GM18861 (cell line): ENCODE measurements at regions not wholly inside any gene's neighbourhood (a gene's known extent, or its start where the extent isn't known, plus 50 kb on each side); places are given as distances from the start of the nearest gene placed in this dataset.
"Not testable (repeated sequence)": the region's sequence is repeated elsewhere in the genome, so short reads cannot be mapped to it uniquely, and the experiment has no call there.

Source experiments
- ATAC-seq: cut with Tn5 transposase; IDR thresholded peaks from one replicate; pipeline ENCODE4 v1.9.1; 2021; ENCODE audit not compliant: unreplicated experiment

GRCh38 chr20:53872561-53873229, 197.7 kb downstream of the BCAS1 start:
- peak; percentile 36 for ATAC-seq

GRCh38 chr20:53872081-53872541, 198.3 kb downstream of the BCAS1 start:
- ATAC-seq, result no peak

- no peak for ATAC-seq
These were observed 198.9 kb downstream of the BCAS1 start for GRCh38 chr20:53871541-53871940.

- ATAC-seq, result no peak
These were observed 199.7 kb downstream of the BCAS1 start for GRCh38 chr20:53870426-53871315.

GRCh38 chr20:53869466-53870258, 200.7 kb downstream of the BCAS1 start:
- peak; percentile 52 for ATAC-seq

- no peak for ATAC-seq
These were observed 202.5 kb downstream of the BCAS1 start for GRCh38 chr20:53867741-53868351.

GRCh38 chr20:53866794-53867740, 203.3 kb downstream of the BCAS1 start:
- ATAC-seq, result peak; percentile 41

- no peak for ATAC-seq
These were observed 204.2 kb downstream of the BCAS1 start for GRCh38 chr20:53865901-53866793.

GRCh38 chr20:53864765-53865683, 205.4 kb downstream of the BCAS1 start:
- not testable (repeated sequence) for ATAC-seq

GRCh38 chr20:53863923-53864641, 206.3 kb downstream of the BCAS1 start:
- not testable (repeated sequence) for ATAC-seq

GRCh38 chr20:53863535-53863922, 206.9 kb downstream of the BCAS1 start:
- not testable (repeated sequence) for ATAC-seq

GRCh38 chr20:53863039-53863438, 207.4 kb downstream of the BCAS1 start:
- ATAC-seq, result not testable (repeated sequence)

GRCh38 chr20:53862490-53862889, 207.9 kb downstream of the BCAS1 start:
- not testable (repeated sequence) for ATAC-seq

- not testable (repeated sequence) for ATAC-seq
These were observed 208.3 kb downstream of the BCAS1 start for GRCh38 chr20:53862136-53862397.

- ATAC-seq, result no peak
These were observed 210.7 kb downstream of the BCAS1 start for GRCh38 chr20:53859684-53860083.

- not testable (repeated sequence) for ATAC-seq
These were observed 211.4 kb downstream of the BCAS1 start for GRCh38 chr20:53859009-53859408.

GRCh38 chr20:53858516-53858915, 211.9 kb downstream of the BCAS1 start:
- ATAC-seq, result not testable (repeated sequence)
